Immature natural killer cell (primary cell): ENCODE measurements at regions not wholly inside any gene's neighbourhood (a gene's known extent, or its start where the extent isn't known, plus 50 kb on each side); places are given as distances from the start of the nearest gene placed in this dataset.

Source experiments
- DNase-seq, 3 donors: peaks; one replicate each; pipeline ENCODE4 v3.0.0; 2022; ENCODE audit warnings: mixed read lengths in 1 of 3
- H3K27ac Mint-ChIP-seq, 6 donors: one replicate each; pipeline ENCODE4 v1.8.0; 2020; ENCODE audit warnings: mixed read lengths in 6 of 6, mild to moderate bottlenecking in 5 of 6, inconsistent platforms in 4 of 6, moderate library complexity in 3 of 6
- H3K27me3 Mint-ChIP-seq, 3 donors: one replicate each; pipeline ENCODE4 v1.8.0; 2020 to 2021; ENCODE audit warnings: low read depth in 3 of 3, mild to moderate bottlenecking in 3 of 3, mixed read lengths in 3 of 3, moderate library complexity in 3 of 3, inconsistent platforms in 1 of 3
- H3K36me3 Mint-ChIP-seq, 3 donors: one replicate each; pipeline ENCODE4 v1.8.0; 2020; ENCODE audit warnings: mixed read lengths in 3 of 3, inconsistent platforms in 2 of 3, mild to moderate bottlenecking in 2 of 3
- H3K4me1 Mint-ChIP-seq, 2 donors: one replicate each; pipeline ENCODE4 v1.8.0; 2020; ENCODE audit warnings: inconsistent platforms in 2 of 2, mild to moderate bottlenecking in 2 of 2, mixed read lengths in 2 of 2, moderate library complexity in 1 of 2
- H3K4me3 Mint-ChIP-seq, 5 donors: one replicate each; pipeline ENCODE4 v1.8.0; 2020; ENCODE audit warnings: mild to moderate bottlenecking in 5 of 5, mixed read lengths in 5 of 5, inconsistent platforms in 3 of 5, moderate library complexity in 3 of 5
- H3K9me3 Mint-ChIP-seq, 6 donors: one replicate each; pipeline ENCODE4 v1.8.0; 2020; ENCODE audit warnings: mild to moderate bottlenecking in 6 of 6, mixed read lengths in 6 of 6, inconsistent platforms in 4 of 6, moderate library complexity in 3 of 6

GRCh38 chr7:25949736-25950487, 202.1 kb upstream of the NFE2L3 start:
- Mint-ChIP-seq H3K9me3 (peaks cover 0 to 2% (median 0%) of the 10 kb centered on the region in 6 donors), H3K27ac (peak overlapping the region in 3 of 6 donors; percentile 38 to 46 (median 41)), H3K27me3 (peaks cover 5 to 36% (median 11%) of the 10 kb centered on the region in 3 donors), H3K36me3 (no peaks in the 10 kb centered on the region), H3K4me1 (peaks cover 19 to 29% of the 10 kb centered on the region in 2 donors), H3K4me3 (peak overlapping the region; percentile 74 to 83 (median 81))
- no peak for DNase-seq

GRCh38 chr7:25950488-25951413, 201.2 kb upstream of the NFE2L3 start:
- peaks cover 19 to 29% of the 10 kb centered on the region in 2 donors for H3K4me1 Mint-ChIP-seq
- H3K9me3 Mint-ChIP-seq, result peaks cover 0 to 2% (median 0%) of the 10 kb centered on the region in 6 donors
- peak; percentile 69 to 75 (median 74) for DNase-seq
- no peaks in the 10 kb centered on the region for H3K36me3 Mint-ChIP-seq
- peaks cover 4 to 30% (median 7%) of the 10 kb centered on the region in 3 donors for H3K27me3 Mint-ChIP-seq
- H3K4me3 Mint-ChIP-seq, result peak overlapping the region; percentile 82 to 91 (median 88)
- H3K27ac Mint-ChIP-seq, result peak overlapping the region in 1 of 6 donors; percentile 24

GRCh38 chr7:25951414-25952260, 200.4 kb upstream of the NFE2L3 start:
- Mint-ChIP-seq H3K4me1 (peaks cover 19 to 29% of the 10 kb centered on the region in 2 donors), H3K4me3 (peak overlapping the region; percentile 50 to 76 (median 60)), H3K27ac (peak overlapping the region in 1 of 6 donors; percentile 23), H3K9me3 (peaks cover 0 to 2% (median 0%) of the 10 kb centered on the region in 6 donors), H3K36me3 (no peaks in the 10 kb centered on the region), H3K27me3 (peaks cover 4 to 24% (median 7%) of the 10 kb centered on the region in 3 donors)
- peak in 1 of 3 donors; percentile 14 for DNase-seq

- peaks cover 0 to 2% (median 0%) of the 10 kb centered on the region in 6 donors for H3K9me3 Mint-ChIP-seq
- peaks cover 19 to 29% of the 10 kb centered on the region in 2 donors for H3K4me1 Mint-ChIP-seq
- DNase-seq, result no peak
- H3K27me3 Mint-ChIP-seq, result peaks cover 6 to 21% (median 6%) of the 10 kb centered on the region in 3 donors
- H3K27ac Mint-ChIP-seq, result no peak overlapping the region
- peak overlapping the region; percentile 50 to 76 (median 60) for H3K4me3 Mint-ChIP-seq
- H3K36me3 Mint-ChIP-seq, result no peaks in the 10 kb centered on the region
These were observed 199.5 kb upstream of the NFE2L3 start for GRCh38 chr7:25952261-25953057.

- no peak overlapping the region for H3K4me3 Mint-ChIP-seq
- no peak for DNase-seq
- H3K9me3 Mint-ChIP-seq, result peaks cover 0 to 2% (median 0%) of the 10 kb centered on the region in 6 donors
- H3K27me3 Mint-ChIP-seq, result peaks cover 5 to 11% (median 6%) of the 10 kb centered on the region in 3 donors
- H3K27ac Mint-ChIP-seq, result no peak overlapping the region
- H3K4me1 Mint-ChIP-seq, result peaks cover 19 to 29% of the 10 kb centered on the region in 2 donors
- no peaks in the 10 kb centered on the region for H3K36me3 Mint-ChIP-seq
These were observed 198.1 kb upstream of the NFE2L3 start for GRCh38 chr7:25953859-25954258.

GRCh38 chr7:25954395-25954794, 197.6 kb upstream of the NFE2L3 start:
- DNase-seq, result no peak
- H3K4me3 Mint-ChIP-seq, result no peak overlapping the region
- H3K4me1 Mint-ChIP-seq, result peaks cover 16 to 24% of the 10 kb centered on the region in 2 donors

GRCh38 chr7:25959168-25959734, 192.7 kb upstream of the NFE2L3 start:
- peaks cover 5 to 12% (median 7%) of the 10 kb centered on the region in 3 donors for H3K27me3 Mint-ChIP-seq
- no peaks in the 10 kb centered on the region for H3K4me1 Mint-ChIP-seq
- no peaks in the 10 kb centered on the region for H3K36me3 Mint-ChIP-seq
- no peak for DNase-seq
- H3K9me3 Mint-ChIP-seq, result no peaks in the 10 kb centered on the region
- H3K4me3 Mint-ChIP-seq, result no peak overlapping the region
- H3K27ac Mint-ChIP-seq, result no peak overlapping the region

More at GRCh38 chr7:25954395-25954794, 197.6 kb upstream of the NFE2L3 start:
- Mint-ChIP-seq H3K9me3 (peaks cover 0 to 2% (median 0%) of the 10 kb centered on the region in 6 donors), H3K27ac (no peak overlapping the region), H3K36me3 (no peaks in the 10 kb centered on the region), H3K27me3 (peaks cover 2 to 6% (median 6%) of the 10 kb centered on the region in 3 donors)

GRCh38 chr7:25963733-25964132, 188.3 kb upstream of the NFE2L3 start:
- DNase-seq, result no peak
- H3K27me3 Mint-ChIP-seq, result peaks cover 8 to 23% (median 15%) of the 10 kb centered on the region in 3 donors

GRCh38 chr7:25964483-25964991, 187.5 kb upstream of the NFE2L3 start:
- peaks cover 8 to 23% (median 15%) of the 10 kb centered on the region in 3 donors for H3K27me3 Mint-ChIP-seq
- H3K4me1 Mint-ChIP-seq, result peaks cover 11 to 19% of the 10 kb centered on the region in 2 donors
- H3K36me3 Mint-ChIP-seq, result peaks cover 0 to 3% (median 0%) of the 10 kb centered on the region in 3 donors
- no peak overlapping the region for H3K4me3 Mint-ChIP-seq
- no peaks in the 10 kb centered on the region for H3K9me3 Mint-ChIP-seq
- no peak for DNase-seq
- no peak overlapping the region for H3K27ac Mint-ChIP-seq

More at GRCh38 chr7:25963733-25964132, 188.3 kb upstream of the NFE2L3 start:
- H3K27ac Mint-ChIP-seq, result no peak overlapping the region
- no peak overlapping the region for H3K4me3 Mint-ChIP-seq
- peaks cover 0 to 3% (median 0%) of the 10 kb centered on the region in 3 donors for H3K36me3 Mint-ChIP-seq
- no peaks in the 10 kb centered on the region for H3K9me3 Mint-ChIP-seq
- H3K4me1 Mint-ChIP-seq, result peaks cover 10 to 19% of the 10 kb centered on the region in 2 donors

- peaks cover 11 to 19% of the 10 kb centered on the region in 2 donors for H3K4me1 Mint-ChIP-seq
- no peak overlapping the region for H3K27ac Mint-ChIP-seq
- H3K36me3 Mint-ChIP-seq, result peaks cover 0 to 3% (median 0%) of the 10 kb centered on the region in 3 donors
- H3K27me3 Mint-ChIP-seq, result peaks cover 8 to 23% (median 9%) of the 10 kb centered on the region in 3 donors
- no peak for DNase-seq
- no peak overlapping the region for H3K4me3 Mint-ChIP-seq
- H3K9me3 Mint-ChIP-seq, result no peaks in the 10 kb centered on the region
These were observed 186.4 kb upstream of the NFE2L3 start for GRCh38 chr7:25965405-25966123.

- Mint-ChIP-seq H3K27ac (no peak overlapping the region), H3K4me3 (no peak overlapping the region), H3K9me3 (no peaks in the 10 kb centered on the region), H3K27me3 (peaks cover 8 to 23% (median 11%) of the 10 kb centered on the region in 3 donors), H3K36me3 (peaks cover 0 to 3% (median 0%) of the 10 kb centered on the region in 3 donors), H3K4me1 (peaks cover 11 to 19% of the 10 kb centered on the region in 2 donors)
- no peak for DNase-seq
These were observed 185.5 kb upstream of the NFE2L3 start for GRCh38 chr7:25966469-25966868.
